Endometrial microvascular endothelial cells (primary cell): ENCODE measurements at regions not wholly inside any gene's neighbourhood (a gene's known extent, or its start where the extent isn't known, plus 50 kb on each side); places are given as distances from the start of the nearest gene placed in this dataset.
"Not testable (repeated sequence)": the region's sequence is repeated elsewhere in the genome, so short reads cannot be mapped to it uniquely, and the experiment has no call there.

Experiments used
- in situ Hi-C: cut with HindIII; loops from 2 replicates; pipeline ENCODE4 v1.10.0; 2017; ENCODE audit warnings: low sequenced_read_pairs, low pct_unique_long_range_greater_than_20kb; ENCODE audit errors: inconsistent ontology term

- in situ Hi-C loops: no loop called here
Measured at GRCh38 chr7:13014011-13014410, 326.6 kb downstream of the ARL4A start.

- in situ Hi-C loops: no loop called here
Measured at GRCh38 chr7:13016036-13016581, 328.7 kb downstream of the ARL4A start.

DNA sequence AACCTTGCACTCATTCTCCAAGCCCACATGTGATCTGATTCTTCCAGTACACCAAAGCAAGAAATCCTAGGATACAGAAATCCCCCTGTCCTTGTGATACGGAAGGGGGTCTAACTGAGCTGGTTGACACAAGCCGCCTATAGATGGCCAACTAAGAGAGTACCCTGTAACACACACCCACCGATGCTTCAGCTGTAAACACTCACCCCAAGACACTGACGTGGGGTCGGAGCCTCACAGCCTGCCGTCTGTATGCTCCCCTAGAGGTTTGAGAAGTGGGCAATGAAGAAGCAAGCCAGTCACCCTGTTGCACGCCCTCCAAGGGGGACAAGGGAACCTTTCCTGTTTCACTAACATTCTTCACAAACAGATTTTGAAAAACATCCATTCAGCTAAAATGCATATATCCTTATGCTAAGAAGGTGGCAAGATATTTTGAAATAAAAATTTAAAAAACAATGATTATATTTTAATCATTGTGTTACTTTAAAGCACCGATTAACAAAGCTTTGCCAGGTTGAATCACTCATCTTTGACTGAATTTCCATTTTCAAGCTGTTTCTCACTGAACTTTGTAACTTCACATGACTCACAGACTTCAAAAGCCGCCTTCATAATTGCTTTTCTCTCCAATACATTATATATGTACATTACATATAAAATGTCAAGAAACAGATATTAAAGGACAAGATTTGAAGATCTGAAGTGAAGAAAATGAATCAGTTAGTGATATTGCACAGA lies 329.3 kb downstream of the ARL4A start:
- in situ Hi-C loops: no loop called here

GRCh38 chr7:13017333-13017857 lies 330.0 kb downstream of the ARL4A start:
- in situ Hi-C loops: no loop called here

GRCh38 chr7:13017881-13018280 lies 330.4 kb downstream of the ARL4A start:
- in situ Hi-C loops: no loop called here

DNA sequence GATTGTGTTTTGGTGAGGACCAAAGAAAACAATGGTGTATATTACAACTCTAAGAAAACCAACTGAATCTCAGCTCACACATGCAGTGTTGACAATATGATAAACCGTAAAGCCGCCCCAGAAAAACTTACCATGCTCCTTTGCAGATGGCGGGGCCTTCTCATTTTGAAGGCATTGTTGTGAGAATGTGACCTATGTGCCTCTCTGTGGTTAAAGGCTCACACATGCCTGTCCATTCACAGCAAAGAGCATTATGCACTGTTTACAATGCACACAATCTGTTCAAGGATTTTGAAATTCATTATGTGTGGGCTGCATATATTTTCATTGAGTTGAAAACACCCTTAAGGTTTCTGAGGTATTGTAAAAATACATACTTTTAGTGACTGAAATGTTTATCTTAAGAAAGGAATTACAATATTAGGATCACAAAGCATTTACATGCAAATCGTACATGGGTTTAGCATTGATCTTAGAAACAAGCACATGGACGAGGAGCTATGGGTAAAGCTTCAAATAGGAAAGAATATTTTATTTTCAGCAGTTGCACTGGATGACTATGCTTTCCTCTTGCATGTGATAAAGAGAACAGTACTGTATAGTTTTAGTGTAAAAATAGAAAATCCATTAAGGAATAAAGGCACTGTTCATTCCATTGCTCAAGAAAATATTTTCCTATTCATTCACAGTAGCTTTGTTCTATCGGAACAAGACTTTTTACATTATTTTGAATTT lies 334.3 kb downstream of the ARL4A start:
- in situ Hi-C loops: no loop called here

- in situ Hi-C loops: no loop called here
Measured at GRCh38 chr7:13024121-13024674, 336.8 kb downstream of the ARL4A start.

- in situ Hi-C loops: not testable (repeated sequence)
Measured at GRCh38 chr7:13025043-13025442, 337.6 kb downstream of the ARL4A start.

- in situ Hi-C loops: no loop called here
Measured at GRCh38 chr7:13027321-13027720, 339.9 kb downstream of the ARL4A start.

- in situ Hi-C loops: no loop called here
Measured at GRCh38 chr7:13028036-13028824, 340.8 kb downstream of the ARL4A start.

- in situ Hi-C loops: no loop called here
Measured at GRCh38 chr7:13028825-13029099, 341.3 kb downstream of the ARL4A start.

- in situ Hi-C loops: no loop called here
Measured at GRCh38 chr7:13031468-13031867, 344.0 kb downstream of the ARL4A start.

- in situ Hi-C loops: no loop called here
Measured at GRCh38 chr7:13032084-13032483, 344.7 kb downstream of the ARL4A start.

GRCh38 chr7:13032576-13032975 lies 345.1 kb downstream of the ARL4A start:
- in situ Hi-C loops: no loop called here

GRCh38 chr7:13034693-13035092 lies 347.3 kb downstream of the ARL4A start:
- in situ Hi-C loops: no loop called here

DNA sequence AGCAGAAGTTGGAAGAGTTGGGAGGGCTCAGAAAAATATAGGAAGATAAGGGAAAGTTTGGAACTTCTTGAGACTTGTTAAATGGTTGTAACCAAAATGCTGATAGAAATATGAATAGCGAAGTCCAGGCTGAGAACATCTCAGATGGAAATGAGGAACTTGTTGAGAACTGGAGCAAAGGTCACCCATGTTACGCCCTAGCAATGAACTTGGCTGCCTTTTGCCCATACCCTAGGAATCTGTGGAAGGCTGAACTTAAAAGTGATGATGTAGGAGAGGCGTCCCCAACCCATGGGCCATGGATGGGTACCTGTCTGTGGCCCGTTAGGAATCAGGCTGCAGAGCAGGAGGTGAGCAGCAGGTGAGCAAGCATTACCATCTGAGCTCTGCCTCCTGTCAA lies 347.8 kb downstream of the ARL4A start:
- in situ Hi-C loops: no loop called here

- in situ Hi-C loops: no loop called here
Measured at GRCh38 chr7:13036256-13036780, 348.9 kb downstream of the ARL4A start.

GRCh38 chr7:13037216-13037615 lies 349.8 kb downstream of the ARL4A start:
- in situ Hi-C loops: no loop called here
